ENCODE measurements at regions not wholly inside any gene's neighbourhood (a gene's known extent, or its start where the extent isn't known, plus 50 kb on each side); places are given as distances from the start of the nearest gene placed in this dataset.

GRCh38 chr12:46711756-46712155 is 114.0 kb downstream of the SLC38A4 start:
- H3K27me3 Mint-ChIP-seq (ENCODE audit: unreplicated experiment), result no peaks in the 10 kb centered on the region
- no peak for DNase-seq (ENCODE audit: extremely low spot score, unreplicated experiment)
- no peaks in the 10 kb centered on the region for H3K36me3 Mint-ChIP-seq (ENCODE audit: unreplicated experiment)
- H3K4me3 Mint-ChIP-seq (ENCODE audit: unreplicated experiment), result no peak overlapping the region
- H3K4me1 Mint-ChIP-seq (ENCODE audit: unreplicated experiment), result peaks cover 8% of the 10 kb centered on the region
- H3K27ac Mint-ChIP-seq (ENCODE audit: unreplicated experiment), result no peak overlapping the region
- TF ChIP-seq CTCF (IDR thresholded peaks at IDR 0.05), result no peak
- peaks cover 11% of the 10 kb centered on the region for H3K9me3 Mint-ChIP-seq (ENCODE audit: unreplicated experiment)

- Mint-ChIP-seq H3K9me3 (ENCODE audit: unreplicated experiment) (peaks cover 6% of the 10 kb centered on the region), H3K27ac (ENCODE audit: unreplicated experiment) (no peak overlapping the region), H3K4me1 (ENCODE audit: unreplicated experiment) (peaks cover 8% of the 10 kb centered on the region), H3K27me3 (ENCODE audit: unreplicated experiment) (no peaks in the 10 kb centered on the region), H3K4me3 (ENCODE audit: unreplicated experiment) (no peak overlapping the region), H3K36me3 (ENCODE audit: unreplicated experiment) (no peaks in the 10 kb centered on the region)
- no peak for TF ChIP-seq CTCF (IDR thresholded peaks at IDR 0.05)
- DNase-seq (ENCODE audit: extremely low spot score, unreplicated experiment), result no peak
Observed at GRCh38 chr12:46710125-46710743, 115.6 kb downstream of the SLC38A4 start.

GRCh38 chr12:46702581-46703344 is 123.0 kb downstream of the SLC38A4 start:
- H3K4me1 Mint-ChIP-seq (ENCODE audit: unreplicated experiment), result no peaks in the 10 kb centered on the region
- peaks cover 3% of the 10 kb centered on the region for H3K9me3 Mint-ChIP-seq (ENCODE audit: unreplicated experiment)
- no peak for DNase-seq (ENCODE audit: extremely low spot score, unreplicated experiment)
- peaks cover 7% of the 10 kb centered on the region for H3K36me3 Mint-ChIP-seq (ENCODE audit: unreplicated experiment)
- no peaks in the 10 kb centered on the region for H3K27me3 Mint-ChIP-seq (ENCODE audit: unreplicated experiment)
- H3K27ac Mint-ChIP-seq (ENCODE audit: unreplicated experiment), result no peak overlapping the region
- TF ChIP-seq CTCF (IDR thresholded peaks at IDR 0.05), result no peak
- no peak overlapping the region for H3K4me3 Mint-ChIP-seq (ENCODE audit: unreplicated experiment)

GRCh38 chr12:46701356-46701755 is 124.4 kb downstream of the SLC38A4 start:
- peaks cover 10% of the 10 kb centered on the region for H3K9me3 Mint-ChIP-seq (ENCODE audit: unreplicated experiment)
- H3K27ac Mint-ChIP-seq (ENCODE audit: unreplicated experiment), result no peak overlapping the region
- H3K4me3 Mint-ChIP-seq (ENCODE audit: unreplicated experiment), result no peak overlapping the region
- no peak for TF ChIP-seq CTCF (IDR thresholded peaks at IDR 0.05)
- H3K36me3 Mint-ChIP-seq (ENCODE audit: unreplicated experiment), result peaks cover 8% of the 10 kb centered on the region
- H3K27me3 Mint-ChIP-seq (ENCODE audit: unreplicated experiment), result no peaks in the 10 kb centered on the region
- no peak for DNase-seq (ENCODE audit: extremely low spot score, unreplicated experiment)
- H3K4me1 Mint-ChIP-seq (ENCODE audit: unreplicated experiment), result no peaks in the 10 kb centered on the region

- Mint-ChIP-seq H3K27me3 (ENCODE audit: unreplicated experiment) (no peaks in the 10 kb centered on the region), H3K27ac (ENCODE audit: unreplicated experiment) (no peak overlapping the region), H3K4me1 (ENCODE audit: unreplicated experiment) (no peaks in the 10 kb centered on the region), H3K4me3 (ENCODE audit: unreplicated experiment) (no peak overlapping the region), H3K9me3 (ENCODE audit: unreplicated experiment) (peaks cover 10% of the 10 kb centered on the region), H3K36me3 (ENCODE audit: unreplicated experiment) (peaks cover 8% of the 10 kb centered on the region)
- no peak for TF ChIP-seq CTCF (IDR thresholded peaks at IDR 0.05)
- DNase-seq (ENCODE audit: extremely low spot score, unreplicated experiment), result no peak
Observed at GRCh38 chr12:46699986-46700385, 125.8 kb downstream of the SLC38A4 start.
